ENCODE measurements at regions not wholly inside any gene's neighbourhood (a gene's known extent, or its start where the extent isn't known, plus 50 kb on each side); places are given as distances from the start of the nearest gene placed in this dataset.

DNA sequence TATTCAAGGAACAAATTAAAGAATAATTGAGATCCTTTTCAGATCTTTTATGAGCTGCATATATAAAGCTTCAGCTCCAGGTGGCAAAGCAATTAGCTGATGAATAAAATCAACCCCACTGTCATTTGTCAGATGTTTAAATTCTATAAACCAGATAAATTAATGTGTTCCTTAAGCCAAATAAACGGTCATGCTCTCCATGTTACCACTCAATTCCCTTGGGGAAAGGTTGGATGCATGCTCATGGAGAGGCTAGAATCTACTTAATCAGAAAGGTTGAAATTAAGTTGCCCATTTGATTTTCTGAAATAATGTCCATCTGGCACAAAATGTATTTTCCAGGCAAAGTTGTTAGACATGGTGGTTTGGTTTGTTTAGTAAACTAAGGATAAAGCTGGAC lies 282.5 kb upstream of the SPRED2 start:
- no peak overlapping the region for H2BK15ac ChIP-seq (ENCODE audit: low read depth, low read length)
- H3K4ac ChIP-seq (ENCODE audit: low read depth, low read length) = no peak overlapping the region
- H3K9me1 ChIP-seq (ENCODE audit: insufficient read depth, low read length) = no peaks in the 10 kb centered on the region
- no peak overlapping the region for H3K4me3 ChIP-seq (ENCODE audit: insufficient read depth, low read depth, low read length)
- no peak overlapping the region for H3K4me2 ChIP-seq (ENCODE audit: low read depth, low read length)
- no peak for TF ChIP-seq RAD21 (IDR thresholded peaks at IDR 0.05; ENCODE audit: low read length)
- TF ChIP-seq FOS (IDR thresholded peaks at IDR 0.05; ENCODE audit: low read depth, low read length) = no peak
- TF ChIP-seq MXI1 (IDR thresholded peaks at IDR 0.05; ENCODE audit: borderline replicate concordance, low read depth, low read length) = no peak
- no peak for TF ChIP-seq RCOR1 (IDR thresholded peaks at IDR 0.05; ENCODE audit: insufficient replicate concordance, low read length)
- no peak for TF ChIP-seq NFE2L2 (IDR thresholded peaks at IDR 0.05; ENCODE audit: low read depth, low read length)
- TF ChIP-seq BHLHE40 (IDR thresholded peaks at IDR 0.05; ENCODE audit: low read depth, low read length) = no peak
- TF ChIP-seq ELK1 (IDR thresholded peaks at IDR 0.05; ENCODE audit: borderline replicate concordance, low read depth, low read length) = no peak
- TF ChIP-seq, protein P1, sequence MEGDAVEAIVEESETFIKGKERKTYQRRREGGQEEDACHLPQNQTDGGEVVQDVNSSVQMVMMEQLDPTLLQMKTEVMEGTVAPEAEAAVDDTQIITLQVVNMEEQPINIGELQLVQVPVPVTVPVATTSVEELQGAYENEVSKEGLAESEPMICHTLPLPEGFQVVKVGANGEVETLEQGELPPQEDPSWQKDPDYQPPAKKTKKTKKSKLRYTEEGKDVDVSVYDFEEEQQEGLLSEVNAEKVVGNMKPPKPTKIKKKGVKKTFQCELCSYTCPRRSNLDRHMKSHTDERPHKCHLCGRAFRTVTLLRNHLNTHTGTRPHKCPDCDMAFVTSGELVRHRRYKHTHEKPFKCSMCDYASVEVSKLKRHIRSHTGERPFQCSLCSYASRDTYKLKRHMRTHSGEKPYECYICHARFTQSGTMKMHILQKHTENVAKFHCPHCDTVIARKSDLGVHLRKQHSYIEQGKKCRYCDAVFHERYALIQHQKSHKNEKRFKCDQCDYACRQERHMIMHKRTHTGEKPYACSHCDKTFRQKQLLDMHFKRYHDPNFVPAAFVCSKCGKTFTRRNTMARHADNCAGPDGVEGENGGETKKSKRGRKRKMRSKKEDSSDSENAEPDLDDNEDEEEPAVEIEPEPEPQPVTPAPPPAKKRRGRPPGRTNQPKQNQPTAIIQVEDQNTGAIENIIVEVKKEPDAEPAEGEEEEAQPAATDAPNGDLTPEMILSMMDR (conservative IDR thresholded peaks at IDR 0.05; ENCODE audit: low read depth, low read length) = no peak
- no peak for TF ChIP-seq SMC3 (IDR thresholded peaks at IDR 0.05; ENCODE audit: low read depth, low read length)
- TF ChIP-seq MAZ (IDR thresholded peaks at IDR 0.05; ENCODE audit: borderline replicate concordance, low read depth, low read length) = no peak
- no peak for TF ChIP-seq RFX5 (IDR thresholded peaks at IDR 0.05; ENCODE audit: low read depth, low read length)
- no peak overlapping the region for H4K5ac ChIP-seq (ENCODE audit: low read depth, low read length)
- no peak overlapping the region for H2AFZ ChIP-seq (replicated peaks; ENCODE audit: low read length, poor library complexity)
- peaks cover 23% of the 10 kb centered on the region for H3K27me3 ChIP-seq (ENCODE audit: control insufficient read depth, insufficient read depth, low read length)
- no peak overlapping the region for H3K23ac ChIP-seq (ENCODE audit: low read depth, low read length)
- no peak overlapping the region for H4K91ac ChIP-seq (ENCODE audit: insufficient read depth, low read depth, low read length)
- DNase-seq (no peak), ATAC-seq (ENCODE audit: low read depth) (no peak)
- no peaks in the 10 kb centered on the region for H3K79me1 ChIP-seq (ENCODE audit: low read depth in 1 of 2, low read length in 2 of 2)
- in situ Hi-C loops (cut with MboI; ENCODE audit: low sequenced_read_pairs) (no loop called here), dilution Hi-C loops (cut with HindIII; ENCODE audit: low sequenced_read_pairs, unreplicated experiment) (no loop called here), intact Hi-C loops (cut with micrococcal nuclease) (no loop called here)
- ChIA-PET CTCF (no interaction called here), POLR2A (ENCODE audit: unreplicated experiment) (no interaction called here)
- H4K8ac ChIP-seq (ENCODE audit: low read depth in 2 of 2, low read length in 2 of 2) = no peak overlapping the region
- H2BK5ac ChIP-seq (ENCODE audit: low read depth, low read length, poor library complexity, severe bottlenecking) = no peak overlapping the region
- no peak overlapping the region for H2AK9ac ChIP-seq (replicated peaks; ENCODE audit: low read depth, low read length, poor library complexity)
- no TSS peak for BruUV-seq (replicated peaks)
- no peak overlapping the region for H2AK5ac ChIP-seq (ENCODE audit: low read depth, low read length)
- H3K9ac ChIP-seq (ENCODE audit: low read depth, low read length) = no peak overlapping the region
- no peaks in the 10 kb centered on the region for H3K9me3 ChIP-seq (ENCODE audit: control insufficient read depth, insufficient read depth, low read length)
- no peak overlapping the region for H2BK20ac ChIP-seq (ENCODE audit: low read depth, low read length)
- no peak overlapping the region for H3K18ac ChIP-seq (ENCODE audit: low read depth, low read length)
- no peak overlapping the region for H3K27ac ChIP-seq (ENCODE audit: insufficient read depth, low read length)
- H3K56ac ChIP-seq (ENCODE audit: extremely low read depth, insufficient read depth, low read length) = no peak overlapping the region
- no peak overlapping the region for H2BK120ac ChIP-seq (ENCODE audit: low read depth, low read length)
- H3K14ac ChIP-seq (replicated peaks; ENCODE audit: low read depth, low read length) = no peak overlapping the region
- H3K36me3 ChIP-seq (ENCODE audit: control insufficient read depth, insufficient read depth, low read length) = no peaks in the 10 kb centered on the region
- no peaks in the 10 kb centered on the region for H3K4me1 ChIP-seq (ENCODE audit: control insufficient read depth, insufficient read depth, low read length)
- H4K20me1 ChIP-seq (ENCODE audit: insufficient read depth, low read length) = no peaks in the 10 kb centered on the region
- no CpG with 5 or more reads among the region's 1 CpG for WGBS, 2 experiments (ENCODE audit: extremely low coverage in 2 of 2, insufficient read length in 1 of 2)

All from IMR-90 (cell line).